ENCODE measurements at regions not wholly inside any gene's neighbourhood (a gene's known extent, or its start where the extent isn't known, plus 50 kb on each side); places are given as distances from the start of the nearest gene placed in this dataset.
"Not testable (repeated sequence)": the region's sequence is repeated elsewhere in the genome, so short reads cannot be mapped to it uniquely, and the experiment has no call there.

DNA sequence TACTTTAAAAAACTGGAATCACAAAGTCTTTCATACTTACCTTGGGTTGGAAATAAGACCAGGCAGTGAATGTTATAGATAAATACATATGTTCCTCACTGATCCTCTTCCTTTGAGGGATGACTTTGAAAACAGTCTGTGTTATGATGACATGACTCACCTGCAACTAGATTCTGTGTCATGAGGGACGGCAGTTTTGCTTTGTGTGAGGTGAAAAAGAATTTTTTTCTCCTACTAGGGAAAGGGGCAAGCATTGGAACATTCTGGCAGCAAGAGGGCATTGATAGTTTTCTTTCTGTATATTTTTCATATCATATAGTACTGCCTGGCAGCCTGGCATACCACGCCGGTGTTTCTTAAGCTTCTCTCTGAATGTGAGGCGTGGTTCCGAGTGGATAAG lies 99.8 kb upstream of the THOC3 start:
- TF ChIP-seq POLR2AphosphoS5 (IDR thresholded peaks at IDR 0.05; ENCODE audit: control insufficient read depth, insufficient read depth, low read depth, low read length); NR3C1 (CRISPR knock-in tag; IDR thresholded peaks at IDR 0.05); CBX5 (IDR thresholded peaks at IDR 0.05; ENCODE audit: borderline replicate concordance, low read depth); NRF1 (conservative IDR thresholded peaks at IDR 0.05 in 1 of 2, IDR thresholded peaks at IDR 0.05 in 1 of 2); YY1 (IDR thresholded peaks at IDR 0.05; ENCODE audit: borderline replicate concordance in 1 of 3, control insufficient read depth in 1 of 3, extremely low read depth in 1 of 3, insufficient read depth in 3 of 3, insufficient read length in 1 of 3, insufficient replicate concordance in 2 of 3, low read depth in 1 of 3, low read length in 2 of 3): not testable (repeated sequence)
- TF ChIP-seq, protein P1, sequence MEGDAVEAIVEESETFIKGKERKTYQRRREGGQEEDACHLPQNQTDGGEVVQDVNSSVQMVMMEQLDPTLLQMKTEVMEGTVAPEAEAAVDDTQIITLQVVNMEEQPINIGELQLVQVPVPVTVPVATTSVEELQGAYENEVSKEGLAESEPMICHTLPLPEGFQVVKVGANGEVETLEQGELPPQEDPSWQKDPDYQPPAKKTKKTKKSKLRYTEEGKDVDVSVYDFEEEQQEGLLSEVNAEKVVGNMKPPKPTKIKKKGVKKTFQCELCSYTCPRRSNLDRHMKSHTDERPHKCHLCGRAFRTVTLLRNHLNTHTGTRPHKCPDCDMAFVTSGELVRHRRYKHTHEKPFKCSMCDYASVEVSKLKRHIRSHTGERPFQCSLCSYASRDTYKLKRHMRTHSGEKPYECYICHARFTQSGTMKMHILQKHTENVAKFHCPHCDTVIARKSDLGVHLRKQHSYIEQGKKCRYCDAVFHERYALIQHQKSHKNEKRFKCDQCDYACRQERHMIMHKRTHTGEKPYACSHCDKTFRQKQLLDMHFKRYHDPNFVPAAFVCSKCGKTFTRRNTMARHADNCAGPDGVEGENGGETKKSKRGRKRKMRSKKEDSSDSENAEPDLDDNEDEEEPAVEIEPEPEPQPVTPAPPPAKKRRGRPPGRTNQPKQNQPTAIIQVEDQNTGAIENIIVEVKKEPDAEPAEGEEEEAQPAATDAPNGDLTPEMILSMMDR (IDR thresholded peaks at IDR 0.05 in 2 of 3, conservative IDR thresholded peaks at IDR 0.05 in 1 of 3; ENCODE audit: insufficient read depth in 2 of 3, low read depth in 1 of 3, low read length in 3 of 3), result not testable (repeated sequence)
